ENCODE measurements at regions not wholly inside any gene's neighbourhood (a gene's known extent, or its start where the extent isn't known, plus 50 kb on each side); places are given as distances from the start of the nearest gene placed in this dataset.
"Not testable (repeated sequence)": the region's sequence is repeated elsewhere in the genome, so short reads cannot be mapped to it uniquely, and the experiment has no call there.

DNA sequence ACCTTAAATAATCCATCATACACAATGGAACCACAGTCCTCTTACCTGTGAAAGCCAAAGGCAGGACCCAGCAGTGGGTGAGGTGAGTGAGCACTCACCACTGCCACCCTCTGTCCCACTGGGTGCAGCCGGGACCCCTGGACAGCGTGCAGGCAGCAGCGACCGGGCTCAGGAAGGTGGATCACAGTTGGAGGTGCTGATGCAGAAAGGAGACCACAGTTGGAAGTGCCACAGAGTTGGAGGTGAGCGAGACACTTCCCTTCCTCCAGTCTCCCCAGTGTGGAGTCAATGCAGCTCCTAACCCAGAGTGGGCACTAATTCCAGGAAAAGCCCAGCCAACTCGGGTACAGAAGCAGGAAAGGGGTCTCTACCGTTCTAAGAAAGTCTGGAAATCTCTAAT, 323.0 kb downstream of the KLF13 start:
- TF ChIP-seq CTCF (IDR thresholded peaks at IDR 0.05; ENCODE audit: low read depth, low read length); EZH2phosphoT487 (IDR thresholded peaks at IDR 0.05; ENCODE audit: low read depth): not testable (repeated sequence)
